ENCODE measurements at regions not wholly inside any gene's neighbourhood (a gene's known extent, or its start where the extent isn't known, plus 50 kb on each side); places are given as distances from the start of the nearest gene placed in this dataset.
A peak's percentile ranks its signal among the peaks of the same experiment; 100 is the strongest.

GRCh38 chr22:44395118-44396005 is 82.6 kb upstream of the SHISAL1 start:
- no peaks in the 10 kb centered on the region for H3K27me3 ChIP-seq (ENCODE audit: control insufficient read depth, insufficient read depth, low read length)
- peaks cover 35% of the 10 kb centered on the region for H3K4me1 ChIP-seq (ENCODE audit: control insufficient read depth, insufficient read depth, low read length)
- H3K9me3 ChIP-seq (ENCODE audit: control insufficient read depth, insufficient read depth, low read length), result no peaks in the 10 kb centered on the region
- H3K36me3 ChIP-seq (ENCODE audit: control insufficient read depth, insufficient read depth, low read length), result no peaks in the 10 kb centered on the region
- no peak overlapping the region for H3K27ac ChIP-seq (ENCODE audit: low read depth, low read length)
- no peak overlapping the region for H3K4me3 ChIP-seq (ENCODE audit: low read depth, low read length)
- no peak for DNase-seq (ENCODE audit: low read depth in 4 of 6, low spot score in 6 of 6)
- 86% methylated on average over 22 of the region's 31 CpGs for WGBS (ENCODE audit: insufficient coverage)

- H3K4me3 ChIP-seq (ENCODE audit: low read depth, low read length), result no peak overlapping the region
- no peak for DNase-seq (ENCODE audit: low read depth in 4 of 6, low spot score in 6 of 6)
- WGBS (ENCODE audit: insufficient coverage), result 79% methylated on average over 18 of the region's 22 CpGs
- H3K27ac ChIP-seq (ENCODE audit: low read depth, low read length), result no peak overlapping the region
- H3K36me3 ChIP-seq (ENCODE audit: control insufficient read depth, insufficient read depth, low read length), result no peaks in the 10 kb centered on the region
- H3K9me3 ChIP-seq (ENCODE audit: control insufficient read depth, insufficient read depth, low read length), result no peaks in the 10 kb centered on the region
- peaks cover 38% of the 10 kb centered on the region for H3K4me1 ChIP-seq (ENCODE audit: control insufficient read depth, insufficient read depth, low read length)
- no peaks in the 10 kb centered on the region for H3K27me3 ChIP-seq (ENCODE audit: control insufficient read depth, insufficient read depth, low read length)
These were observed 81.7 kb upstream of the SHISAL1 start for GRCh38 chr22:44394246-44395117.

GRCh38 chr22:44393066-44393465 is 80.3 kb upstream of the SHISAL1 start:
- Histone ChIP-seq H3K27me3 (ENCODE audit: control insufficient read depth, insufficient read depth, low read length) (no peaks in the 10 kb centered on the region), H3K4me3 (ENCODE audit: low read depth, low read length) (no peak overlapping the region), H3K27ac (ENCODE audit: low read depth, low read length) (no peak overlapping the region), H3K36me3 (ENCODE audit: control insufficient read depth, insufficient read depth, low read length) (no peaks in the 10 kb centered on the region), H3K4me1 (ENCODE audit: control insufficient read depth, insufficient read depth, low read length) (peaks cover 36% of the 10 kb centered on the region), H3K9me3 (ENCODE audit: control insufficient read depth, insufficient read depth, low read length) (no peaks in the 10 kb centered on the region)
- WGBS (ENCODE audit: insufficient coverage), result 82% methylated on average over 8 of the region's 8 CpGs
- no peak for DNase-seq (ENCODE audit: low read depth in 4 of 6, low spot score in 6 of 6)

- no peak for DNase-seq (ENCODE audit: low read depth in 4 of 6, low spot score in 6 of 6)
- H3K9me3 ChIP-seq (ENCODE audit: control insufficient read depth, insufficient read depth, low read length), result no peaks in the 10 kb centered on the region
- H3K27ac ChIP-seq (ENCODE audit: low read depth, low read length), result no peak overlapping the region
- no peaks in the 10 kb centered on the region for H3K36me3 ChIP-seq (ENCODE audit: control insufficient read depth, insufficient read depth, low read length)
- peaks cover 38% of the 10 kb centered on the region for H3K4me1 ChIP-seq (ENCODE audit: control insufficient read depth, insufficient read depth, low read length)
- WGBS (ENCODE audit: insufficient coverage), result 79% methylated on average over 6 of the region's 6 CpGs
- no peaks in the 10 kb centered on the region for H3K27me3 ChIP-seq (ENCODE audit: control insufficient read depth, insufficient read depth, low read length)
- no peak overlapping the region for H3K4me3 ChIP-seq (ENCODE audit: low read depth, low read length)
These were observed 79.7 kb upstream of the SHISAL1 start for GRCh38 chr22:44392446-44392921.

- DNase-seq (ENCODE audit: low read depth in 4 of 6, low spot score in 6 of 6), result peak in 1 of 6 donors; percentile 45
- no peak overlapping the region for H3K27ac ChIP-seq (ENCODE audit: low read depth, low read length)
- no peaks in the 10 kb centered on the region for H3K9me3 ChIP-seq (ENCODE audit: control insufficient read depth, insufficient read depth, low read length)
- H3K27me3 ChIP-seq (ENCODE audit: control insufficient read depth, insufficient read depth, low read length), result no peaks in the 10 kb centered on the region
- no peaks in the 10 kb centered on the region for H3K36me3 ChIP-seq (ENCODE audit: control insufficient read depth, insufficient read depth, low read length)
- peaks cover 41% of the 10 kb centered on the region for H3K4me1 ChIP-seq (ENCODE audit: control insufficient read depth, insufficient read depth, low read length)
- WGBS (ENCODE audit: insufficient coverage), result 75% methylated on average over 22 of the region's 23 CpGs
- H3K4me3 ChIP-seq (ENCODE audit: low read depth, low read length), result no peak overlapping the region
These were observed 79.0 kb upstream of the SHISAL1 start for GRCh38 chr22:44391481-44392445.

- Histone ChIP-seq H3K36me3 (ENCODE audit: control insufficient read depth, insufficient read depth, low read length) (no peaks in the 10 kb centered on the region), H3K9me3 (ENCODE audit: control insufficient read depth, insufficient read depth, low read length) (no peaks in the 10 kb centered on the region), H3K4me1 (ENCODE audit: control insufficient read depth, insufficient read depth, low read length) (peaks cover 45% of the 10 kb centered on the region), H3K4me3 (ENCODE audit: low read depth, low read length) (no peak overlapping the region), H3K27ac (ENCODE audit: low read depth, low read length) (no peak overlapping the region), H3K27me3 (ENCODE audit: control insufficient read depth, insufficient read depth, low read length) (no peaks in the 10 kb centered on the region)
- no peak for DNase-seq (ENCODE audit: low read depth in 4 of 6, low spot score in 6 of 6)
- 40% methylated on average over 5 of the region's 6 CpGs for WGBS (ENCODE audit: insufficient coverage)
These were observed 78.3 kb upstream of the SHISAL1 start for GRCh38 chr22:44391015-44391414.

- Histone ChIP-seq H3K4me1 (ENCODE audit: control insufficient read depth, insufficient read depth, low read length) (peaks cover 45% of the 10 kb centered on the region), H3K4me3 (ENCODE audit: low read depth, low read length) (no peak overlapping the region), H3K9me3 (ENCODE audit: control insufficient read depth, insufficient read depth, low read length) (no peaks in the 10 kb centered on the region), H3K27me3 (ENCODE audit: control insufficient read depth, insufficient read depth, low read length) (no peaks in the 10 kb centered on the region), H3K27ac (ENCODE audit: low read depth, low read length) (no peak overlapping the region), H3K36me3 (ENCODE audit: control insufficient read depth, insufficient read depth, low read length) (no peaks in the 10 kb centered on the region)
- DNase-seq (ENCODE audit: low read depth in 4 of 6, low spot score in 6 of 6), result peak in 1 of 6 donors; percentile 91
- 39% methylated on average over 9 of the region's 9 CpGs for WGBS (ENCODE audit: insufficient coverage)
These were observed 77.8 kb upstream of the SHISAL1 start for GRCh38 chr22:44390613-44390970.

- Histone ChIP-seq H3K36me3 (ENCODE audit: control insufficient read depth, insufficient read depth, low read length) (no peaks in the 10 kb centered on the region), H3K9me3 (ENCODE audit: control insufficient read depth, insufficient read depth, low read length) (no peaks in the 10 kb centered on the region), H3K4me3 (ENCODE audit: low read depth, low read length) (no peak overlapping the region), H3K4me1 (ENCODE audit: control insufficient read depth, insufficient read depth, low read length) (peaks cover 46% of the 10 kb centered on the region), H3K27me3 (ENCODE audit: control insufficient read depth, insufficient read depth, low read length) (no peaks in the 10 kb centered on the region), H3K27ac (ENCODE audit: low read depth, low read length) (no peak overlapping the region)
- no peak for DNase-seq (ENCODE audit: low read depth in 4 of 6, low spot score in 6 of 6)
- WGBS (ENCODE audit: insufficient coverage), result 82% methylated on average over 5 of the region's 5 CpGs
These were observed 77.3 kb upstream of the SHISAL1 start for GRCh38 chr22:44389926-44390612.
